ENCODE measurements at regions not wholly inside any gene's neighbourhood (a gene's known extent, or its start where the extent isn't known, plus 50 kb on each side); places are given as distances from the start of the nearest gene placed in this dataset.
A peak's percentile ranks its signal among the peaks of the same experiment; 100 is the strongest.

DNA sequence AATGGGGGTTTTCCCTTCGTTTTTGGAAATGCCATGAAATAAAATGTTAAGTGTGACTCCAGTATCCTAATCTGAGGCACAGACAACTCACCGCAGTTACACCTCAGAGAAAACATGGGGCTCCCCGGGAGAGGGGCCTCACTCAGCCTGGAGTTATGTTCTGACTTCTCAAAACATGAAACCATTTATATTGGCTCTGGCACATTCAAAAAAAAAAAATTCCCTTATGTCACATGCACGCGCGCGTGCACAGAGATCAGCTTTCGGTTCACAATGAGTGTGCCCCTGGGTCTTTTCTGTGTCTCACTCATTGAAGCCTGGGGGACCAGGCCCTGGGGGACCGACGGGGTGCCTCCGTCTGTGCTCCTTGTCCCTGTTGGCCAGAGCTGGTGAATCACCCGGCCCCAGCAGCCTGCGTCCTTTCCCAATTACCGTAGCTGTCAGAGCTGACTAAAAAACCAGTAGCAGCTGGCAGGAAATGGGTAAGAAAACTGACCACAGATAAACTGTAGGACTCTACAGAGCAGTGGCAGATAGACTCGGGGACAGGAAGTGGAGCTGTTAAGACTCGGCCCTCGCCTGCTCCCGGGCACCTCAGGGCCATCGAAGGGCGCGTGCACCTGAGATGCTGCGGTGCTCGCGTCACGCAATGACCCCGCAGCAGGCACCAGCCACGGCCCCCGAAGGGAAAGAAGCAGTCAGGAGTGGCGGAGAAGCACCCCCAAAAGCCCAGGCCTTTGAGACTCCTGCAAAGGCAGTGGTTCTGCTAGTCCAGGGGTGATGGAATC lies 138.3 kb upstream of the ID2 start:
- DNase-seq: peak; percentile 96

DNA sequence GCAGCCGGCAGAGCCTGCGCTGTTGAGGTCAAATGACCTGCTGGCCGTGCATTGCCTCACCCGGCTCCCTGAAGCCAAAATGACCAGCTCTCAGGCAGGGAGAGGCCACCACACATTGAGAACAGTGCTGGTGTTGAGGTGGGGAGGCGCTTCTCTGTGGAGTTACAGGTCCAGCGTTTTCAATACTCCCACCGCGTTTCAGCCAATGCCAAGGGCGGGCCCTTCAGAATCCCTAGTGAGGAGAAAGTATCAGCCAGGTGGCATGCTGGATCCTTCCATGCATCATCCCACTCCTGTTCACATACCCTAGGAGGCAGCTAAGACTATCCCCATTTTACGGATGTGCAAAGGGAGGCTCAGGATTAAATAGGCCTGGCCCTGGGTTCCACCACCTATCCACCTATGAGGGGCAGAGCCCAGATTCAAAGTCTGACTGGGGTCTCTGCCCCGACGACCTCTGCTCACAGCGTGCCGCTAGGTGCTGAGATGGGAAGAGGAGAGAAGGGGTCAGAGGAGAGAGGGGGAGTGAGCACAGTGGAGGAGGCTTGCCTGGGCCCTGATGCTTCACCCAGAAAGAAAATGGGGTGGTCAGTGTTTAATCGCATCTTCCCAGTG lies 137.6 kb upstream of the ID2 start:
- DNase-seq: peak; percentile 30

DNA sequence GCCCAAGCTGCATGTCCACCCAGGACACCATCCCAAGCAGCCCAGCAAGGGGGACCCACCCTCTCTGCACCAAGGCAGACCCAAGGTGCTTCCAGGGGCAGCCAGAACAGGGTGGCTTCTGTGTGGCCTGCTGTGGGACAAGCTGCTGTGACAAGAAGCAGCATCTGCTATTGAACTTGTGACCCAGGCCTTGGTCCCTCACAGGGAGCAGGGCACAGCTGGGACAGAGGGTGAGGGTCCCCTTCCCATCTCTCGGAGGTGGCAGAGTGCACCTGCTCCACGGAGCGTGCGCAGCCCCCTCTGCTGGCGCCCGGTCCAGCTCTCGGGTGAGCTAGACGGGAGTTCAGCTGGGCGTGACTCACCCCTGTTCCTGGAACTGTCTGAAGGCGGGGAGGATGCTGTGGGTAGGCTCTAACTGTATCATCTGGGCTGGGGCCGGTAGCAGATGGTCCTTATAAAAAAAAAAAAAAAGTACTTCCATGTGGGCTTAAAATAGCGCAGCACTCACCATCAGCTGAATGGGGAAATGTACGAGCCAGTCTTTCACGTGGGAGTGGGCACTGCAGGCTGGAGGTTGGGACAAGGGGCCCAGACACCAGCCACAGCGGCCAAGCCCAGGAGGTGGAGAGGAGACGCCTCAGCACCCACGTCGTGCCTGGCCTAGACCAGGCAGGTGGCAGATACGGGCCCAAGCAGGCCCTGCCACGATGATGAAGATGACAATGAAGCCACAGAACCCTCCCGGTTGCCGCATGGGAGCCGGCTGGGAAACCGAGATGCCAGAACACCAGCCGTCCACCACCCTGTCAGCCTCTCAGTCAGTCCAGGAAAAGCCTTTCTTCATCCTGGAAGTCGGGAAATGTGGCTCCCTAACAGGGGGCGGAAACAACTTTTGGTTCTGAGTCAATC lies 136.8 kb upstream of the ID2 start:
- peak; percentile 96 for DNase-seq

DNA sequence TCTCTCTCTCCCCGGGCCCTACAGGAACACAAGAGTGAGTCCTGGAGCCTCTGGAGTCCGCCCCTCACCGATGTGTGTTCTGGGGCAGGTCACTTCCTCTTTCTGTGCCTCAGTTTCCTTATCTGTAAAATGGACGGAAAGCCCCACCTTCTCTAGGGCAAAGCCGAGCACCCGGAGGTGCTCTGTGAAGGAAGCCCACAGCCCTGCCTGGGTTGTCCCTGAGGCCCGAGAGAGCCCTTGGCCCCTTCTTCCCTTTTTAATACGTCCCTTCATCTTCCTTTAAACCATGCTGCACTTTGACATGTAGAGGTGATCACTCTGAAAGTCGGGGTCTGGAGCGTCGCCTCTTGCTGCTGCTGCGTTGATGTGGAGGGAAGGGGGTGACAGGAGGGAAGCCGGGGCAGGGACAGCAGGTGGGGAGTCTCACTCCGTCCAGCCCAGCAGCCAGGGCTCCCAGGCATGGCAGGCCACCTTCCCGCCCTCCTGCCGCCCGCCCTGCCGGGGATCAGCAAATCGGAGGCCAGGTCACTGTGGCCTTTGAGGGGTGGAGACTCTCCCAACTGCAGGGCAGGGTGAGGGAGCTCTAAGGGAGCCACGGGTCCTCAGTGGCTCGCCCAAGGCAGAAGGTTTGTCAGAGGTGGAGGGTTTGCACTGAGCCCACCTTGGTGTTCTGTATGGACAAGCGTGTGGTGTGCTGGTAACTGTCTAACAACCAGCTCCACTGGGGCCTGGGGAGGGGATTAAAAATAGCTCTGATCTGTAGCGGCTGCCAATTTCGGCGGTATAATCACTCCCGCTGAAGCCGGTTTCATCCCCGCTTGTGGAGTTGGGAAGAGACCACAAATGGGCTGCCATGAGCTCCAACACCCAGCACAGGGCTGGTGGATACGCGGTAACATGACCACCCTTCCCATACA lies 135.9 kb upstream of the ID2 start:
- no peak for DNase-seq

DNA sequence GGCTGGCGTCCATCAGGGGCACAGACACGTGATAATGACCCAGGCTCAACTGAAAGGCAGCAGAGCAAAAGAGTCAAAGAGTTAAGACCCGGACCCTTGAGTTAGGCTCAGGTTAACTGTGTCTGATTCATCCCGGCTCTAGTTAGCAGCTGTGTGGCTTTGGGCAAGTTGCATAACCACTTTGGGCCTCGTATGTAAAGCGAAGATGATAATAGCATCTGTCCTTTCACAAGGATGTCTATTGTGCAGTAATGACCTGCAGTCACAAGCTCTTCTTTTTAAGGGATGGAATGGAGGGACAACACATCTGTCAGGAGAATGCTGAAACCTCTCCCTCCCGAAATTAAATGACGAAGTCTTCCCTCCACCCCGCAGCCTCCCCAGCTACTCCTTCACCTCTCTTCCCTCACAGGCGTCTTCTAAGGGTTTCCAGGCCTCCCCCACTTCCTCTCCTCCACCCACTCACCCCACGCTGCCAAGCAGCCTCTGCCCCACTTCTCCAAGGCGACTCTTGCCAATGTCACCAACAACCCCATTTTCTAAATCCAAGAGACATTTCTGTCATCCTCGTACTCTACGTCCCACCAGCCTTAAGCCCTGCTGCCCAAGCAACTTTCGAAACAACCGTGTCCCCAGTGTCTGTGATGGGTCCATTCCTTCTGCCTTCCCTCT lies 135.1 kb upstream of the ID2 start:
- peak; percentile 32 for DNase-seq

DNA sequence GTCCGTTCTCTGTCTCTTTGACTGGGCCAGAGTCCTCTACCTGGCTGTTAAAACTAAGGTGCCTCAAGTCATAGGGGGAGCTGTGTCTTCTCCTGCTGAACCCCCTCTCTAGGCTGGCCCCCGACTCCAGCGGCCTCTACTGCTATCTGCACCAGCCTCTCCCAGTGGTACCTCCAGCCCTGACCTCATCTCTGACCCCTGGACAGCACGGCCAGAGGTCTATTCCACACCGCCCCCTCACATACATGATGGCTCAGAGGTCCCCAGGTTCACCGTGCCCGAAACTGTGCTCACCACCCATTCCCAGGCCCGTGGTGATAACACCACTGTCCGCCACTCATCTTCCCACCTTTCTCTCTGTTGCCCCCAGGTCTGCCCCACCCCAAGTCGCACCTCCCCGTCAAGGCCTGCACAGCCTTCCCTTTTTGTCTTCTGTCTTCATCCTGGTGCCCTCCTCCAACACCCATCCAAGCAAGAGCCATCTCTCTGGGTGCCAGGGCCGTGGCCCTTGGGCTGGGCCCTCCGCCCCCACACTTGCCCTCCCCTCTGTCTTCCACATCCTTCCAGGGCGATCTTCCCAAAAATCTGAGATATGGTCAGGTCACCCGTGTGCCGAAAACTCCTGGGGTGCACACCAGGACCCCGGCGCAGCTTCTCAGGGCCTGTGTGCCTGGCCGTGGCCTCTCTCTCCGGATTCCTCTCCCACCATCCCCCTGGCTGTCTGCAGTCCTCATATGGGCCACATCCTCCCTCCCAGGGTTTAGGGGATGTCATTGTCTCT lies 134.4 kb upstream of the ID2 start:
- no peak for DNase-seq

DNA sequence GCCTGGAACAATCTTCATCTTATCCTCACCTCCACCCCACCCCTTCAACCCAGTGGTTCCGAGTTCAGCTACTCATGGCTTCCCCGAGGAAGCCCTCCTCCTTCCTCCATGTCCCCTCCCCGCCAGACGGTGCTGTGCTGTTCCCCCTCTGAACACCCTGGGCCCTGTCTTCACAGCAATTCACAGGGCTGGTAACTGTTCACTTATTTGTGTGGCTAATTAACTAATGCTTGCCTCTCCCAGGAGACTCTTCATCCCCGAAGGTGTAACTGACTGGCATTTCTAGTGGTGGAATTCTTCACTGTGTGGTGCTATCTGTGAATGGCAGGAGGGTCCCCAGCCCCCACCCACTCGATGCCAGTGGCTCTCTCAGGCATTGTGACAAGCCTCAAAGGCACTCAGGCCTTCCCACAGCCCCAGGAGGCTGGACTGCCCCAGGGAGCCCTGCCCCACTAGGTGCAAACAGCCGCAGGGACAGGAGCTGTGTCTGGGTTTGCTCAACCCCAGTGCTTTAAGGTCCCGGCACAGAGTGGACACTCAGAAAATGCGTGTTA lies 133.7 kb upstream of the ID2 start:
- no peak for DNase-seq

DNA sequence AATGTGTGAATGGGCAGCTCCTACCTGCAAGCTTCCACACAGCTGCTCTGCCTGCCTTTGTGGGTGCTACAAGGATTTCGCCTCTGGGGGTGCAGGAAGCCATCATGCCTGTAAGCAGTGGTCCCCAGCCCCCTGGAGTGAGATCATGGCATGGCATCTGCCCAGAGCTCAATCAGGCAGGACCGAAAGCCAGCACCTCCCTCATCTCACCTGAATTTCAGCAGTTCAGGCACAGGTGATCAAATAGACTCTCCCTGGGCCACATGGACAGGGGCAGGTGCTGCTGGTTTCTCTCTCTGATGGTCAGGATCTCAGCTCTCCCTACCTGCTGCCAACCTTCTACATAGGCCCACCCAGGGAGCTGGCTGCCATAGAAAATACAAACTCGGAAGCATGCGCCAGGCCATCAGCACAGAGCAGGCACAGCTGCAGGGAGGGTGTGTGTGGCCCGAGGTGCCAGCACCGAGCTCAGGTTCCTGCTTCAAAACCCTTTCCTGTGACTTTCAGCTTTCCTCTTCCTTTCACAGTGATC lies 133.2 kb upstream of the ID2 start:
- DNase-seq: no peak

DNA sequence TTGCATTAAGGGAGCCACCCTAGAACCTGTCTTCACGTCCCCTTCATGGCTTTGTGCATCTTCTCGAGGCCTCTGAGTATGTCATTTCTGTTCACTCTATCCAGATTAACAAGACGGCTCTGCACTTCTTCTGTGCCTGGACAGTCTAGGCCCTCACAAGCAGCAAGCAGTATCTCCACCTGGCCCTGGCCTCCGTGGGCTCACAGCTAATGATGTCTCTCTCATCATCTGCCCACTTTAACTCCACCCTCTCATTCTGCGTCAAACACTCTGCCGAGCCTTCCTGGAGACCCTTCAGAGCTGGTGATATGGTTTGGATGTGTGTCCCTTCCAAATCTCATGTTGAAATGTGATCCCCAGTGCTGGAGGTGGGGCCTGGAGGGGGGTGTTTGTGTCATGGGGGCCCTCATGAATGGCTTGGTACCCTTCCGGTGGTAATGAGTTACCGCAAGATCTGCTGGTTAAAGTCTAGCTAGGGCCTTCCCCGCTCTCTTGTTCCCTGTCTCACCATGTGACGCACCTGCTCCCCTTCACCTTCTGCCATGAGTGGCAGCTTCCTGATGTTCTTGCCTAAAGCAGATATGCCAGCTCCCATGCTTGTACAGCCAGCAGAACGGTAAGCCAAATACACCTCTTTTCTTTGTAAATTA lies 132.5 kb upstream of the ID2 start:
- no peak for DNase-seq

DNA sequence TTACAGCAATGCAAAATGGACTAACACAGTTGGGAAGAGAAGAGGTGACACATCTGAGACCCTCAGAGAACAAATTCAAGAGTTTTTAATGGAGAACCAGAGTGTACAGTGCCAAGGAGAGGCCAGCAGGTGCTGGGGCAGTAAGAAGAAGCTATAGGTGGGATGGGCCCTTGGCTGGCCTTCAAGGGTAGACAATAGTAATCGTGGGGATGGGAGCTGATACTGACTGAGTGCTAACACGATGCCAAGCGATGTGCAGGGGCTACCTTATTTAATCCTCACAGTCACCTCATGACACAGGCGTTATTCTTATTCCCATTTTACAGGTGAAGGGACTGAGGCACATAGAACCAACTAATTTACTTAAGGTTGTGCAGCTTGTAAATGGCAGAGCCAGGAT lies 131.9 kb upstream of the ID2 start:
- no peak for DNase-seq

DNA sequence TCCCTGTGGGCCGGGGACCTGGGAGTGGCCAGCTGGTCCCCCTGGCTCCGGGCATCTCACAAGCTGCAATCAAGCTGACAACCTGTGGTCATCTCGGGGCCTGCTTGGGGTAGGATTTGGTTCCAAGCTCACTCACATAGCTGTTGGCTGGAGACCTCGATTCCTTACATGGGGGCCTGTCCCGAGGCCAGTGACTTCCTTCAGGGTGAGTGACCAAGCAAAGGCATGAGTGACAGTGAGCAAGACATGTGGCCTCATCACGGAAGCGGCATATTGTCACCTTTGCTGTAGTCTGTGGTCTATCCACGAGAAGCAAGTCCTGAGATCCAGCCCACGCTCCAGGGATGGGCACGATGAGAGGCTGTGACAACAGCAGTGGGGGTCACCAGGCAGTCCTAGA lies 131.4 kb upstream of the ID2 start:
- DNase-seq: no peak

DNA sequence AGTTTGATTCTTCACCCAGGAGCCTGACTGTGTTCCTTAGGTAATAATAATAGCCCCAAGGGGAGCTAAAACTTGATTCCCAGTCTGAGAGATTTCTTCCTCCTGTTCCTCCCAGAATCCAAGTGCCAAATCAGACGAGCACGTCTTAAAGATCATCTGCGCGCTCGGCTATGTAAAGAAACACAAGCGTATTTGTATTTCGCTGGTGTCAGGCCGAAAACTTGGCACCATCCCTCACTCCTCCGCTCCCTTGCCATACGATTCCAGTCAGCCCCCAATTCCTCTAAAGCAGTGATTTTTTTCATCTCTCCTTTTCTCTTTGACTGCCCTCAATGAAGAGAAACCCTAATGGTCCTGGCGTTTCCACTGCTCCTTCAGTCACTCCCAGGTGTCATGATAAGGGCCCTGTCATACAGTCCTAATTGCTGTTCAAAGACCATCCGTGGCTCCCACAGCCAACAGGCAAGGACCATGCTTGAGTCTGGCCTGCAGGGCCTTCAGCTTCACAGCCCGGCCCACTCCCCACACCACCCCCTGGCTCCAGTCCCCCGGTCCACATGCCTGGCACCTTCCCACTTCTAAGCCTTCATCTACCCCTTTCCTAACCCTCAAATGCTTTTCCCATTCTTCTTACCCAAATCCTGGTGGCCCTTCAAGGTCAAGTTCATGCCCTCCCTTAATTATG lies 130.8 kb upstream of the ID2 start:
- DNase-seq: no peak

DNA sequence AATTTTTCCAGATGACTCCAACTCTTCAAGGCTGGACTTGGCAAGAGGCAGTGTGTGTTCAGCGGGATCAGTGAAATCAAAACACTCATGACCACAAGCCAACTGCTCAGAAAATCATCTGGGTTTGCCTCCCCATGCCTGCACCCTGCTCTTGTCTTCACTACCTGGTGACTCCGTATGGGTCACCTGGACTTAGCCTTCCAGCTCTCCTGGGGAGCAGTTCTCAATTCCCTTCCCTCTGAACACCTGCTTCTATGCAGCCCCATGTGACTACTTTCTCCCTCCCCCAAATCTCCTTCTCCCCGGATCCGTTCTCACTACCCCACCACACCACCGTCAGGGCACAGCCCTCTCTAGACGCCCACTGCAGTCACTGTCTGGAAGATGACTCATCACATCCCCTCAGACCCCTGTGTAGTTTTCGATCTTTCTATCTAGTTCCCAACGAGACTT lies 130.2 kb upstream of the ID2 start:
- no peak for DNase-seq

DNA sequence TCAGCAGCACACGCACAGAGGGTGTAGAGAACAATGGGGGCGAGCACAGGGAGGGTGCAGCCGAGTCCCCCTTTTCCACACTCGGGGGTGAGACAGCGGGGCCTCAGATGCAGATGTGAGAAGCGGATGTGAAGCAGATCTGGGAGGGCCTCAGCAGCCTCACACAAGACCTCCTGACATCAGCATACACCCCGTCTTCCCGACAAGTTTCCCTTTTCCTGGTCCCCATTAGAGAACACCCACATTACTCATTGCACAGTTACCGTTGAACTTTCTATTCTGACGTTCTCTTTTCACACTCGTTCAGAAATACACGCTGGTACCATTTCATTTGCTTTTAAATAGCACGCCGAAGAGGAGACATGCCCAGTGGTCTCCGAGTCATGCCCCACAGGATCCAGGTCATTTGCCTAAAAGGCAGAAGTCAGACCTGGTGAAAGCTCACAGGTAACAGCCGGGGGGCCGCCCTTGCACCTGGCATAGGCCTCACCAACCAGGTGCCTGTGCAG lies 129.5 kb upstream of the ID2 start:
- no peak for DNase-seq

DNA sequence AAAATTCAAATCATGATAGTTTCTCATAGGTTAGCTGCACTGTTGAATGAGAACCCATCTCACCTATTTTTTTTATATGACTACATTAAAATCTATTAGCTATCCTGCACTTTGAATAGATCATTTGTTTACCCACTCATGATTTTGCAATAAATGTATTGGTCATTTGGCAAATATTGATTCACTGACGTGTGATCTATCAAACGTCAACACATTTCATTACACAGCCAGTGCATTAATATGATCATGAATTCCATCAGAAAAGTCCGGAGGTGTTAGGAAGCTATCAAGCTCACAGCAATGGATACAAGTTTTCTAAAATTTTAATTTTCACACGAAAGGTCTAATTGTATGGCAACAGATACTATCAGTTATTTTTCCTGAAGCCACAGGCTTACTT lies 128.2 kb upstream of the ID2 start:
- DNase-seq: no peak

DNA sequence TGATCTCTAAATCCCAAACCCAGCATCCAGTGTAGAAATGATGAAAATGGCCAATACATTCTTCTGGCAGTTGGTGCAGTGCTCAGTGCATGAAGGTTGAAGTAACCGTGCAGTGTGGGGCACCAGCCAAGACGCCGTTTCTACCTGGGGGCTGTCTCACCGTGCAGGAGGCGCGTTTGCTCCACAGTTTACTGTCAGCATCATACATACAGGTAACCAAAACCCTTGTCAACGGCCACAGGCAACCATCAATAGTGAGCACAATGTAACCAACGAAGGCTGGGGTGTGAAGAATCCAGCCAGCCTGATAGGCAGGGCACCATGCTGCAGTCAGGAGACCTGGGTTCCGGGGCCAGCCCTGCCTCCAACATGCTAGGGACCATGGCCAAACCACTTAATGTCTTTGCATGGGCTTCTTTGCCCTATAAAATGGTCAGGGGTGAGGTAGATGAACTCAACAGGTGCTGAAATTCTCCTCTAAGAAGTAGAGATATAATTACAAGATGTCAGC lies 127.5 kb upstream of the ID2 start:
- DNase-seq: no peak

DNA sequence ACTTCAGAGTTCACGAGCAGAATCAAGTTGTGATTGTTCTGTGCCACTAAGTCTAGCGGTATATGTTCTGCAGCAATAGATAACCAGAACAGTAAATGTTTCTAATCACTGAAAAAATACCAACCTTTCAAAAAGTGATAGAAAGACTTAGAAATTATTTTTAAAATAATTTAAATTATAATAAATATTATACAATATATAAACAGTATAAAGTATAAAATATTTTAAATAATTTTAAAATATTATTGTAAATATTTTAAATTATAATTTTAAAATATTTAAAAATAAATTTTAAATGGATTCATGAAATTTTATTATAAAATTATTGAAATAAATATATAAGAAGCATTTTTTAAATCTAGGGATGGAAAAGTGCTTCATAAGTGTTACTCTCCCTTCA lies 126.3 kb upstream of the ID2 start:
- DNase-seq: no peak

DNA sequence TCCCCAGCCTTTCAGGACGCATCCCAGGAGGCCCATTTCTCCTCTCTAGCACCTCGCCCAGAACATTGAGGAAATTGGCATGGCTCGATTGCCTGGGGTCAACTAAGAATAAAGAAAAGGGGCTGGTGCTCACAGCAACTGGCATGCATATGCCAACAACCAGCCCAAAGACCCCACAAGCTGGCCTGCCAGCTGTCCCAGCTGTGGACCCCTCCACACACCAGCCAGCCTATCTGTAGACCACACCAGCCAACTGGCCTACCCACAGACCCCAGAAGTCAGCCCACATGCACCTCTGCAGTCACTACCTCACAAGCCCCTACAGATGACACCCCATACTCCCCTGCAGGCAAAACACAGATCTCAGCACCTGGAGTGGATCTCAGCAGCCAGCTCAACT lies 123.8 kb upstream of the ID2 start:
- DNase-seq: no peak

DNA sequence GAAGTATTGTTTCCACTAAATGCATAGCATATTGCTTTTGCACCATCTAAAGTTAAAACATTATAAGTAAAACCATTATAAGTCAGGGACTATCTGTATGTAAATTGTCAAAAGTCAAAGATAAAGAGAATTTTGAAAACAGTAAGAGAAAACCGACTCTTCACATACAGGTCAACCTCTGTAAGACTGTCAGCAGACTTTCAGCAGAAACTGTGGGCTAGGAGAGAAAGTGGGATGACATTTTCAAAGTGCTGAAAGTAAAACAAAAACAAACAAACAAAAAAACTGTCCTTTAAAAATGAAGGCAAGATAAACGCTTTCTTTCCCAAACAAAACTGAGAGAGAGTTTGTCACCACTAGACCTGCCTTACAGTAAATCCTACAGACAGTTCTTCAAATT lies 122.9 kb upstream of the ID2 start:
- DNase-seq: no peak

Measured in activated CD4-positive, alpha-beta T cell treated with anti-CD3 and anti-CD28 coated beads, Interleukin-2, amount 50 U/mL, for 16 hours (primary cell).